ENCODE measurements at regions not wholly inside any gene's neighbourhood (a gene's known extent, or its start where the extent isn't known, plus 50 kb on each side); places are given as distances from the start of the nearest gene placed in this dataset.

DNA sequence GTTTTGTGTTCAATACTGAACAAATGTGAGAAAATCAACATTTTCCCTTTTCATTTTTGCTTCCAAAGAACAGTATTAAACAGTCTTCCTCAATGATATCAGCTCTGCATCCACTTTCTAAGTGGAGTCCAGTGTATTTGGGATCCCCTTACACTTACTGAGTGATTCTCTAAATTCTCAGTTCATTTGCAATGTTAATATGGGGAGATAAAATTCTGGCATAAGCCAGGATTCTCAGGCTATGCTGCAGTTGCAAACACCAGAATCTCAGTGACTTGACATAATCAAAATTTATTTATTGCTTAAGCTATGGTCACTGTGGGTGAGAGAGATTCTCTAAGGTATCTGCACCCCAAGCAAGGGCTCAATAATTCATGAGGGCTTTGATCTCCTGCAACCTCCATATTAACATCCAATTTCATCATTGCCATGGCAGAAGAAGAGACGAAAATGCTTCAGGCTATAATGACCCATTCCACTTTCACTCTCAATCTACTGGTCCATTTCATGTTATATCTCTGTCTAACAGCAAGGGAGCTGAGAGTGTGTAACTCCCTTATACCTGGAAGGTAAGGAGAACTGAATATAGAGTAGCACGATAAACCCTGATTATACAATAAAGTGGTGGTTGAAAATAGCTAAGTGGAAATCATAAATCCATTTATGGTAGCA lies 64.1 kb upstream of the CARD18 start:
- no peaks in the 10 kb centered on the region for H3K27me3 ChIP-seq (ENCODE audit: control insufficient read depth, insufficient read depth, low read length)
- H3K36me3 ChIP-seq (ENCODE audit: control insufficient read depth, insufficient read depth, low read length): no peaks in the 10 kb centered on the region
- WGBS (ENCODE audit: insufficient coverage): no CpG with 5 or more reads among the region's 2 CpGs
- H3K9me3 ChIP-seq (replicated peaks; ENCODE audit: control insufficient read depth, low read depth, low read length): no peaks in the 10 kb centered on the region
- no peak for DNase-seq
- H3K4me1 ChIP-seq (ENCODE audit: control insufficient read depth, insufficient read depth, low read length): no peaks in the 10 kb centered on the region
- H3K27ac ChIP-seq (ENCODE audit: low read length): no peak overlapping the region
- no peak overlapping the region for H3K4me3 ChIP-seq (ENCODE audit: low read length)

DNA sequence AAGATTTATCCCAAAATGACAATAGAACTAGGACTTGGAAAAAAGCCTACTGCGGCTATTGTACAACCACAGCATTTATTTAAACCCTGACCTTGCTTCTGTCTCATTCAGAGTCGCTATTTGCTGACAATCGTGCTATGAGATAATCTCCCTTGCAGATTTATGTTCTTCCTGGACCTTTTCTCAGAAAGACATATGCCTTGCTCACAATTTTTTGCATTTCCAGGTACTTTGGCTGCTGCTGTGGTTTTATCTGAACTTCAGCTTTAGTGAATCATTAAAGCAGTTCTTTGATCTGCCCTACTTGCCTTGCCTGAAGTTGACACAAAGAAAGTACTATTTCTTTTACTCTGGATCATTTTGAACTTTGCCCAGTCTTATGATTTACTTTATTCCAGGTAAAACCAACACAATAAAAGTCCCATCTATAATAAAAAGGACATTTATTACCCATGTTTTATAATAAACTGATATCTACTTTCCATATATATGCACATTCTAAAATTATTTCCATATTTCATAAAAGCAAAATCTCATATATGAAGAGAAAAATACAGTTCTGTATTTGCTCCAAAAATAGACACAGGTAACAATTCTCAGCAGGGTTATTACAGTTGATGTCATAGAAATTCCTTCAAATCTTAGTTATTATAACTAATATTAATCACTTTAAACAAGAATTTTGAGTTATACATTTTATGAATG lies 63.4 kb upstream of the CARD18 start:
- DNase-seq: no peak
- Histone ChIP-seq H3K27ac (ENCODE audit: low read length) (no peak overlapping the region), H3K4me3 (ENCODE audit: low read length) (no peak overlapping the region), H3K36me3 (ENCODE audit: control insufficient read depth, insufficient read depth, low read length) (no peaks in the 10 kb centered on the region), H3K27me3 (ENCODE audit: control insufficient read depth, insufficient read depth, low read length) (no peaks in the 10 kb centered on the region), H3K4me1 (ENCODE audit: control insufficient read depth, insufficient read depth, low read length) (no peaks in the 10 kb centered on the region), H3K9me3 (replicated peaks; ENCODE audit: control insufficient read depth, low read depth, low read length) (no peaks in the 10 kb centered on the region)
- WGBS (ENCODE audit: insufficient coverage): 26% methylated on average over 3 of the region's 3 CpGs

DNA sequence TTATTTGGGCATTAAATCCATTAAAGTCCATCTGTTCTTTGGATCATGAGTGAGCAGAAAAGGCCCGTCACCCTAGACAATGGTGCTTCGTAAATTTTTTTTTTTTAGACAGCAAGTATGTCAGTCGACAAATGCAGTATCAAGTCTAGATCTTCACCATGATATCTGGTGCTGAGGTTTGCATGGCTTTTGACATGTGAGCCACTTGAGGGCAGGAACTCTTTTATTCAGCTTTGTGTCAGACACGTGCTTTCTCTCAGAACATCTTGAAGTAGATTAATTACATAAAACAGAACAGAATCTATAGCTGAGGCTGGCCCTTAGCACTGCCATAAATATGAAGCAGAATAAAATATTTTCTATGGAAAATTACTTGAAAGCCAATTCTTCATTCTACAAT lies 62.9 kb upstream of the CARD18 start:
- Histone ChIP-seq H3K36me3 (ENCODE audit: control insufficient read depth, insufficient read depth, low read length) (no peaks in the 10 kb centered on the region), H3K4me3 (ENCODE audit: low read length) (no peak overlapping the region), H3K9me3 (replicated peaks; ENCODE audit: control insufficient read depth, low read depth, low read length) (no peaks in the 10 kb centered on the region), H3K4me1 (ENCODE audit: control insufficient read depth, insufficient read depth, low read length) (no peaks in the 10 kb centered on the region), H3K27me3 (ENCODE audit: control insufficient read depth, insufficient read depth, low read length) (no peaks in the 10 kb centered on the region), H3K27ac (ENCODE audit: low read length) (no peak overlapping the region)
- no peak for DNase-seq
- WGBS (ENCODE audit: insufficient coverage): no CpG with 5 or more reads among the region's 4 CpGs

DNA sequence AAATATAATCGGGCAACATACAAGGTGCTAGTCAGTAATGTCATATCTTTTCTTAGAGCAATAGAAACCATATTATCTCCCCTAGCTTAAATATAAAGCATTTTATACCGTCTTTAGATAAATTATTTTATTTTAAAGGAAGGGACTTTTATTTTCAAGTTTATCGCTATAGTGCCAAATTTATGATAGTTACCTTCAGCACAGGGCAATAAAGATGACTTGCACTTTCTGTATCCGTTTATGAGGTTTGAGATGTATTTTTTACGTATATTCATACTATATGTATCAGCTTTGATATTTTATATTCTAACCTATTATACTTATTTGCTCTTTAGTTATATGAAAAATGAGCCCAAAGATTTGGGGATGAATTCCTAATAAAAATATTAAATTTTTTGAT lies 61.6 kb upstream of the CARD18 start:
- WGBS (ENCODE audit: insufficient coverage): no CpG with 5 or more reads among the region's 5 CpGs
- H3K9me3 ChIP-seq (replicated peaks; ENCODE audit: control insufficient read depth, low read depth, low read length): no peaks in the 10 kb centered on the region
- no peak for DNase-seq

DNA sequence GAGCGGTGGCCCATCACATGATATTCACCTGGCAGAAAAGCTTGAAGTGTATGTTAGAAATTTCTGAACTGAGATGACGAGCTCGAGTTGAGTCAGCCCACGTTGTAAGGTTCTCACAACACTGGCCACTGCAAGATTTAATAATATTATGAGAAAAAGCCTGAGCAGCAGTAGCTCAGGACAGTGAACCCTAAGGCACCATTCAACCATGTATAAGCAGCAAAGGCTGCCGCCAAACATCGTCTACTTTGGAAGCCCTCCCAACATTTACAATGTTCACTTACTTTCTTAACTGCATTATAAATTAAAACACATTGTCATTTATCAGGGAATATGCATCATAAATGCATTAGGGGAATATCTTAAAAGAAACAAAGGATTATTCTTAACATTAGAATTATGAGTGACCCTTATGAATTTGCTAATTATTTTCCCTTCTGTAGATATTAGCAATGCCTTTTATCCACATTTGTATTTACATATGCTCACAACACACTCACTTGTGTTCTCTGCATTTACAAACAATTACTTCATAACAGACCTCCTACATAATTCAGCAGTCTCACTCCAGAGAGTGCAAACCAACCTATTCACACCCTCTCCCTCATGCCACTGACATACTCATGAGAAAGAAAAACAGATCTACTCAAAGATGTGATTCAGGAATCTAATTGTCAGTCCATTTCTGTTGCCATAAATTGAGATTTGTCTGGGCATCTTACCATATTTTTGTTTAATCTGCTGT lies 57.7 kb upstream of the CARD18 start:
- Histone ChIP-seq H3K27ac (ENCODE audit: low read length) (no peak overlapping the region), H3K27me3 (ENCODE audit: control insufficient read depth, insufficient read depth, low read length) (no peaks in the 10 kb centered on the region), H3K4me1 (ENCODE audit: control insufficient read depth, insufficient read depth, low read length) (no peaks in the 10 kb centered on the region), H3K4me3 (ENCODE audit: low read length) (no peak overlapping the region), H3K9me3 (replicated peaks; ENCODE audit: control insufficient read depth, low read depth, low read length) (no peaks in the 10 kb centered on the region), H3K36me3 (ENCODE audit: control insufficient read depth, insufficient read depth, low read length) (no peaks in the 10 kb centered on the region)
- no peak for DNase-seq
- WGBS (ENCODE audit: insufficient coverage): 100% methylated on average over 1 of the region's 6 CpGs

More for the DNA sequence above, 61.6 kb upstream of the CARD18 start:
- Histone ChIP-seq H3K27me3 (ENCODE audit: control insufficient read depth, insufficient read depth, low read length) (no peaks in the 10 kb centered on the region), H3K4me1 (ENCODE audit: control insufficient read depth, insufficient read depth, low read length) (no peaks in the 10 kb centered on the region), H3K36me3 (ENCODE audit: control insufficient read depth, insufficient read depth, low read length) (no peaks in the 10 kb centered on the region), H3K27ac (ENCODE audit: low read length) (no peak overlapping the region), H3K4me3 (ENCODE audit: low read length) (no peak overlapping the region)

DNA sequence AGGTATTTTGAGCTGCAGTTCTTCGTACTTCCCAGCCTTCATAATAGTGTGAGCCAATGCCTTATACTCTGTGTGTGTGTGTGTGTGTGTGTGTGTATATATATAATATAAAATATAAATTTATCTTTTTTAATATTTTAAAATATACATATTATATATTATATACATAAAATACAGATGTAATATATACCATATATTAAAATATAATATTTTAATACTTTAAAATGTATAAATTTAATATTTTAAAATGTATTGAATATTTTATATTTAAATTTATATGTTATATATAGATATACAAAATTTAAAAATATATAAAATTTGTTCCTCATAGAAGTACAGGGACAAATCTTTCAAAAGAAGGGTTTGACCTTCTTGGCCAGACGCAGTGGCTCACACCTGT lies 53.7 kb upstream of the CARD18 start:
- no peak for DNase-seq
- Histone ChIP-seq H3K4me3 (ENCODE audit: low read length) (no peak overlapping the region), H3K9me3 (replicated peaks; ENCODE audit: control insufficient read depth, low read depth, low read length) (no peaks in the 10 kb centered on the region), H3K27me3 (ENCODE audit: control insufficient read depth, insufficient read depth, low read length) (no peaks in the 10 kb centered on the region), H3K27ac (ENCODE audit: low read length) (no peak overlapping the region), H3K4me1 (ENCODE audit: control insufficient read depth, insufficient read depth, low read length) (no peaks in the 10 kb centered on the region), H3K36me3 (ENCODE audit: control insufficient read depth, insufficient read depth, low read length) (no peaks in the 10 kb centered on the region)
- WGBS (ENCODE audit: insufficient coverage): no CpG with 5 or more reads among the region's 2 CpGs

DNA sequence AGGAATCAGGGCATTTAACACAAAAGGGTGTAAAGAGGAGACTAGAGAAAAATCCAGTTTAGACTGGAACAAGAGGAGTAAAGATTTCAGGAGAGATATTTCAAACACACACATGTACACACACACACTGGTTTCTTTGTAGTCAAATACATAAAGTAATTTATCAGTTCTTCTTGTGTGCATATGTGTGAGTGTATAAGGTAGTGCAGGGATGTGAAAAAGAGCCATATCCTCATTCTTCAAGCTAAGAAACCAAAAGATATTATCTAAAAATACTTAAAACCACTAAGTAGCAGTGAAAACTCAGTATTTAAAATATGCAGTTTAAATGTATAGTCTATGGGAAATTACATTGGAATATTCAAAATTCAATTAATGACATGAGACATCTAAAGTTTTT lies 52.5 kb upstream of the CARD18 start:
- no peaks in the 10 kb centered on the region for H3K4me1 ChIP-seq (ENCODE audit: control insufficient read depth, insufficient read depth, low read length)
- no peak overlapping the region for H3K27ac ChIP-seq (ENCODE audit: low read length)
- no peaks in the 10 kb centered on the region for H3K9me3 ChIP-seq (replicated peaks; ENCODE audit: control insufficient read depth, low read depth, low read length)
- H3K4me3 ChIP-seq (ENCODE audit: low read length): no peak overlapping the region
- no peak for DNase-seq
- H3K36me3 ChIP-seq (ENCODE audit: control insufficient read depth, insufficient read depth, low read length): no peaks in the 10 kb centered on the region
- H3K27me3 ChIP-seq (ENCODE audit: control insufficient read depth, insufficient read depth, low read length): no peaks in the 10 kb centered on the region

DNA sequence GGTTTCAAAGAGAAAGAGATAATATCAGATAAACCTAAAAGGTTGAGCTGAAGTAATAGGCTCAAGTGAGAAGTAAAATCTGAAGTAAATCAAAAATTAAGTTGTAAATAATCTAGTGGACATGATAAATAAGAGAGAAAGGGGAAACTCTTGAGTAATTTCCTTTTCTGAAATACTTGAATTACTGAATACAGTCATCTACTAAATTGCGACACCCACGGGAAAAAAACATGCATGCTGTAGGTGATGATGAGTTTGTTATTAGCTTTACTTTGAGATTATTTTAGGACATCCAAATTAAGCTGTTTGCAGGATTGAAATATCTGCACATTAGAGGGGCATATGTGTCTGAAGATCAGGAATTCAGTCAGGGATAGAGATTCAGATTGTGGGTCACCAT lies 50.0 kb upstream of the CARD18 start:
- Histone ChIP-seq H3K9me3 (replicated peaks; ENCODE audit: control insufficient read depth, low read depth, low read length) (no peaks in the 10 kb centered on the region), H3K27me3 (ENCODE audit: control insufficient read depth, insufficient read depth, low read length) (no peaks in the 10 kb centered on the region), H3K27ac (ENCODE audit: low read length) (no peak overlapping the region), H3K4me3 (ENCODE audit: low read length) (no peak overlapping the region), H3K4me1 (ENCODE audit: control insufficient read depth, insufficient read depth, low read length) (no peaks in the 10 kb centered on the region), H3K36me3 (ENCODE audit: control insufficient read depth, insufficient read depth, low read length) (no peaks in the 10 kb centered on the region)
- WGBS (ENCODE audit: insufficient coverage): no CpG with 5 or more reads among the region's 2 CpGs
- DNase-seq: no peak

All from muscle of leg (tissue), 3 donors.